ENCODE measurements at regions not wholly inside any gene's neighbourhood (a gene's known extent, or its start where the extent isn't known, plus 50 kb on each side); places are given as distances from the start of the nearest gene placed in this dataset.

- no peak for DNase-seq (ENCODE audit: low spot score)
Observed at GRCh38 chrX:22660756-22661155, 339.0 kb upstream of the DDX53 start.

DNA sequence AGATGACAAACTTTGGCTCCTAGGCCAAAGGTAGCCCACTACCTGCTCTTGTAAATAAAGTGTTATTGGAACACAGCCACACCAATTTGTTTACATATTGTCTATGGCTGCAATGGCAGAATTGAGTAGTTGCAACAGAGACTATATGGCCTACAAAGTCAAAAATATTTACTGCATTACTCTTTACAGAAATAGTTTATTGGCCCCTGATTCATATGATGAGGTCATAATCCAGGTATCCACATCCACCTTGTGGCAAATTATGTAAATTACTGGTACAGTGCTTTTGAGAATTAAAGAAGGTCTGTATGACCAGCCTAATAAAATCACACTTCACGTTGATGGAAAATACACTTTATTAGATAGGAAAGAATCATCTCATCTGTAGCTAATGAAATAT is 337.0 kb upstream of the DDX53 start:
- DNase-seq (ENCODE audit: low spot score): no peak

DNA sequence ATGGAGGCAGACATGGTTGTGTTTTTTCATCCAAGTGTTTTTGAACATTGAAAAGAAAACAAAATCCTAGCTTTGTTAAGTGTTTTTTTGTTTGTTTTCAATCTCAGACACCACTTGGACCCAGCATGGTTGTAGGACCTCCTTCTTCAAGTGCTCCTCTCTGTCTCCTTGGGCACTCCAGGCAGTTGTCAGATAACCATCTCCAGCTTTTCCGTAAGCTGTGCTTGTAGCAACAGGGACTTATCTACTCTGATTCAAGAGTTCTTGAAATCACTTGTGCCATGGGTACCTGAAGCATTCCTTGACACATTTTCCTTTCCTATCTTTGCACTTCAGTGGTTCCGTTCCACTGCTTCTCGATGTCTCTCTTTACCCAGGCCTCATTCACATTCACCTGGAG is 334.9 kb upstream of the DDX53 start:
- no peak for DNase-seq (ENCODE audit: low spot score)

DNA sequence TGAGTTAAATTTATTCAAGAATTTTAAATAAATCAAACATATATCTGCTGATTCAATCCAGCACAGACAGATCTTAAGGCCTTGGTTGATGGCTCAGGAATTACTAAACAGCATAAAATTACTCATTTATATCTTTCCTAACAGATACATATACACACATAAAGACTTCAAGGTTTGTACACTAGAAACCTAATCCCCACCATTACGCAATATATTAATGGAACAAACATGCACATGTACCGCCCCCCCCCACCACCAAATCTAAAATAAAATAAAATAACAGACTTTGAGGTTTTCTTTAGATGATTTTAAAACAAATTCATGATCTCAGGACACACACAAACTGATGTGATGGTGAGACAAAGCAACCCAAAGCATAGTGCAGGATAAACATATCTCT is 333.9 kb upstream of the DDX53 start:
- no peak for DNase-seq (ENCODE audit: low spot score)

DNA sequence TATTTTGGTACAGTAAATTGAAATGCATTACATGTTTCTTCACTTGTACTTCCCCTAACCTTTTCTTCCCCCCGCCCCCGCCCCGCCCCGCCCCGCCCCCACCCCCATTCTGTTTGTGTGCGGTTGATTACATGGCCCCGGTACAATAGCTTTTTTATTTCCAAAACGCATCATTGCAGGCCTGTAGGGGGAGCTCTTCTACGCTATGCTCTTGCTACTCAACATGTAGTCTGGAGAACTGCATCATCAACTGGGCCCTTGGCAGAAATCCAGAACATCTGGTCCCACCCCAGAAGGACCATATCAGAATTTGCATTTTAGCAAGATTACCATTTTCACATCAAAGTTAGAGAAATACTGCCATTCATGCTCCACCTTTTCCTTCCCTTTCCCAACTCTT is 333.3 kb upstream of the DDX53 start:
- no peak for DNase-seq (ENCODE audit: low spot score)

DNA sequence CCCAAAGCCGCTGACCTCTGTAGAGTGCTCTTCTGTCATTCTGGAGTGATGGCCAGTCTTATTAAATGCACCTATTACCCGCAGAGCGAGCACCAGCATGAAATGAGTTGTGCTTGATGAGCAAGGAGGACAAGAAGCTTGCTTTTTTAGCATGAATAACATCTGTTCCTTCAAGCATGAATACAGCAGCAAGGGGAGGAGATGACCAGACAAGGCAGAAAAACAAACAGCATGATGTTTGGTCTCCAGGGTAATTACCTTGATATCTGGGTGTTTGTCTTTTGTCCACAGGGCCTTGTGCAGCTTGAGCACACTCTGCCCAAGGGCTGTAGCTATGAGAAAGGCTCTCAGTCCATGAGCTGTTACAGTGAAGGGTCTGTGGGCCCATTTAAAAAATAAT is 324.8 kb upstream of the DDX53 start:
- no peak for DNase-seq (ENCODE audit: low spot score)

GRCh38 chrX:22686138-22686541 is 313.6 kb upstream of the DDX53 start:
- no peak for DNase-seq (ENCODE audit: low spot score)

DNA sequence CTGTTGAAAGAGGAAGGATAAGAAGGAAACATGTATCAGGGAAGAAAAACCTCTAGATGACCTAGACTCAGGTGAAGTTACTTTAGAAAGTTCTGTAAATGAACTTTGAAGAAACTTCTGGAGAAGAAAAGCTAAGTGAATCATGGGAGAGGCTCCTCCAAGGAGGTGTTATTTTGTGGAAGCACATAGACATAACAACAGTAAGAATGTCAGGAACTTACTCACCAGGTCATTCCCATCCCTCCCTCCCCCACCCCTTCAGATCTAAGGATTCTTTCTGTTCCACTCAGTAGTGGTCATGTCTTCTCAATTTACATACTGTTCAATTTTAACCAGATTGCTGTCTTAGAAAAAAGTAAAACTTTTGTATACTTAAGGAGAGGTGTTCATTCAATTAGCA is 310.5 kb upstream of the DDX53 start:
- DNase-seq (ENCODE audit: low spot score): no peak

GRCh38 chrX:22690116-22690515 is 309.6 kb upstream of the DDX53 start:
- DNase-seq (ENCODE audit: low spot score): no peak

GRCh38 chrX:22691966-22692565 is 307.7 kb upstream of the DDX53 start:
- no peak for DNase-seq (ENCODE audit: low spot score)

DNA sequence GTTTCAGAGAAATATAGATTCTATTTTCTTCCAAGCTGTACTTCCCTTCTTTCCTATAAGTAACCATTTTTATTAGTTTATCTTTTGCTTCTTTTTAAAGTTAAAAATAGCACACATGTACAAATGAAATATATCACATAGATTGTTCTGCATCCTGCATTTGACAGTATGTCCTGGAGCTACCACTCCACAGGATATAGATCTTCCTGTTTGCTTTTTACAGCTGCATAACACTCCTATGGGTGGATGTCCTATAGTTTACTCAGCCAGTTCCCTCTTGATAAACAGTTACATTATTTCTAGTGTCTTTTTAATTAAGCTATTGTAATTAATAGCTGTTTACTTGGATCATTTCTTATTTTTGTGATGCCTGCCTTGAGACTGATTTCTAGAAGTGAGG is 301.6 kb upstream of the DDX53 start:
- no peak for DNase-seq (ENCODE audit: low spot score)

- no peak for DNase-seq (ENCODE audit: low spot score)
Observed at GRCh38 chrX:22699581-22700091, 300.1 kb upstream of the DDX53 start.

GRCh38 chrX:22712942-22713341 is 286.8 kb upstream of the DDX53 start:
- no peak for DNase-seq (ENCODE audit: low spot score)

- DNase-seq (ENCODE audit: low spot score): no peak
Observed at GRCh38 chrX:22730542-22730941, 269.2 kb upstream of the DDX53 start.

DNA sequence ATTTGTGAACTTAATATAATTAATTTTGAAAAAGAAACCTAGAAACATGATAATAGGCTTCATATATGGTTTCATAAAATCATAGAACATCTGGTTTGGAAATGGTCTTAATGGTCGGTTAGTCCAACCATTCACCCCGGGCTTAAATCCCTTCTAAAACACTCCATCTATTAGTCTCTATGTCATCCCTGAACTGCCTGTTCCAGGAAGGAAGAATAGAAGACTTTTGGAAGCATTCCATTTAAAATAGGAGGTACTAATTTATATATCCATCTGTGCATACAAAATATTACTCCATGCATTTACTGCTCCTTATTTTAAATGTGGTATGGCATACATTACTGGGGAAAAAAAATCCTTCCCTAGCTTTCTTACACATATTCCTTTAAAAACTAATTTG is 262.2 kb upstream of the DDX53 start:
- DNase-seq (ENCODE audit: low spot score): no peak

GRCh38 chrX:22739276-22739675 is 260.5 kb upstream of the DDX53 start:
- DNase-seq (ENCODE audit: low spot score): no peak

DNA sequence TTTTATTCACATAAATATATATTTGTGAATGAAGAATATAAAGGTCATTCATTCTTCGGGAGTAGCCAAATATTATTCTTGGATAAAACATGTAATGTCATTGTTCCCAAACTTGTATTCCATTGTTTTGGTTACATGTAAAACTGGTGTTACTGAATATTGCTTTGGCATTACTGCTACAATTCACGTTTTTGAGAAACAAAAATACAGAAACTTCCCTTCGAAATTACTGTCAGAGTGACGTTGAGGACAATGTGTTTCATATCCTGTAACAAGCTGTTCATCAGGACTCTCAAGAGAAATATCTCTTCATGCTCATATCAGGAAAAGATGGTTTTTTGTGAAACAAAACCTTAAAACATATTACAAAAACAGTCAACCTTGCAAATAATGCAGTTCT is 258.9 kb upstream of the DDX53 start:
- no peak for DNase-seq (ENCODE audit: low spot score)

GRCh38 chrX:22742174-22742573 is 257.6 kb upstream of the DDX53 start:
- DNase-seq (ENCODE audit: low spot score): no peak

DNA sequence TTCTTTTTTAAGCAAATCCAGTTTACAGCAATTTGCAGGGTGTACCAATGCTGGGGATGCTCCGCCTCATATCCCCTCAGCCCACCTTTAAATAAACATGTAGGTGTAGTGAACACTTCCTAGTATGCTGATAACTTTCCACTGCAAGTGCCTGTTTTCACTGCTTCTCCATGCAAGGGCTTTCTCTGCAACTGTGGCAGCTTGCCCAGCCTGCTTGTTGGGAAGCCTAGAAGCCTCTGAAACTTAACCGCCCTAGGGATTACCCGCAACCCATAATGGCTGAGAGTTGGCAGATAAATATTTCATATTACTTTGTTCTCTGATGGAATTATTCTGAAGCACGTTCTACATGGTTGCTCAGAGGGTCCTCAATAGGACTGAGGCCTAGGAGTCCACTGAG is 253.7 kb upstream of the DDX53 start:
- no peak for DNase-seq (ENCODE audit: low spot score)

DNA sequence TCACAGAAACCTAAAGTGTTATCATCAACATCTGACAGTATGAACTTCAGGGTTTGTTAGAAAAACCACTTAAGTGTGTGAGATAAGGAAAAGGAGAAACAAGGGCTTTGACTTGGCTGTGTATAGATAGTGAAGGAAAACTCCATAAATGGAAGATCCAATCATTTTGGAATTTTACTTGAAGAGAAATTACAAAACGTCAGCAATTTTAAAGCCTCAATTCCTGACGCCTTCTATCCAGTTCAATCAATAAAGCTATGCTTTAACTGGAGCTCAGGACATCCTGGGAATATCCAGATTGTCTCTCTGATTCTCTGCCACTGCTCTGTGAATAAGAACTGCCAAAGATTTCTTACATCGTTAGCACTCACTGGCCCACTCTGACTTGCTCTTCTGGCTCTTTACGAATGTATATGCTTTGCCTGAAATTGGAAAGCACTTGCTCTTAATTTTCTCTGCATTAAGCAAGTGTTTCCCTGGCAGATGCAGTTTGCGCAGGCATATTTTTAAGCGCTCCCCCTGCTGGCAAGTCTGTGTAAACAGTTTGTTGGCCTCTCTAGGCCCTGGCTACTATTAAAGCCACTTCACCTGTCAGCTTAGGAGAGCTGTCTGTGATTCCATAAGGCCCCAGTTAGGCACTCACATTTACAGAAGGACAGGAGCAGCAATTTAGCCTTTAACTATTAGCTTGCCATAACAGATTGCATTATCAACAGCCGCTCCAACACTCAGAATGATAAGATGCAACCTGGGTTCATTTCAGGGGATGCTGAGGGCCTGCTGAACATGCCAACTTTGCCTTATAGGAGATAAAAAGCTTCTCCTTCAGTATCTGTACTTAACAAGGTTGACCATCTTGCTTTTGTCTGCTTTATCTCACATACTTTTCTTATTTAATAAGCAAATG is 251.4 kb upstream of the DDX53 start:
- DNase-seq (ENCODE audit: low spot score): peak; percentile 17

DNA sequence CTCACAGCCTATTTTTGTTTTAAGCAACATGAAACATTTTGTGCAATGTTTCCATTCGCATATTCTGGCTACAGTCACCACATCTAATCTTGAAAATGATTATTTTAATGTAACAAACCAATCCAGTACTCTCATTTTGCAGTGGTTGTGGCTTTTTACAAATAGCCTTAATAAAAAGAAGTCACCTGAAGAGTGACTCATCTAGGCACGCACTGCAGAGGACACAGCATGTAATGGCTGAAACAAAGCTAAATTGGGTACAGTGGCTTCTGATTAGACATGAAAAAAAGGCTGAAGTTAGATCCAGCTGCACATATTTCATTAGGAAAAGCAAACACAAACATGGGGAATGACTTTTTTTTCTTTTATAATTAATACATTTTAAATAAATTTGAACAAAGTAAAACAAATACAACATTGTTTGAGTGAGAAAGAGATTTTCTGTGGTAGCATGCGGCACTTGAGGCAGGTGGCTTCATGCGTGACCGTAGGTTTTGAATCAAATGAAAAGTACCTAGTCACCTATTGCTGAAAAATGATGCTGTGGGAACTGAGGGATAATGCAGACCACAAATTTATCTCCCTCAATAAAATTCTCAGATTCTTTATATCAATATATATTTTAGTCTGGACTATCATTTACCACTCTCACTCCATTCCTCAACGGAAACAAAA is 240.8 kb upstream of the DDX53 start:
- DNase-seq (ENCODE audit: low spot score): no peak

- no peak for DNase-seq (ENCODE audit: low spot score)
Observed at GRCh38 chrX:22760513-22761057, 239.2 kb upstream of the DDX53 start.
